Endothelial cell (in vitro differentiated cells): ENCODE measurements at regions not wholly inside any gene's neighbourhood (a gene's known extent, or its start where the extent isn't known, plus 50 kb on each side); places are given as distances from the start of the nearest gene placed in this dataset.

Source experiments
- DNase-seq: peaks from one replicate; pipeline ENCODE4 v3.0.0; 2021; ENCODE audit warnings: low spot score
- H3K27ac Mint-ChIP-seq: one replicate; pipeline ENCODE4 v1.8.0; 2021; ENCODE audit warnings: mixed read lengths, inconsistent platforms; ENCODE audit not compliant: unreplicated experiment
- H3K27me3 Mint-ChIP-seq: one replicate; pipeline ENCODE4 v1.8.0; 2021; ENCODE audit warnings: mild to moderate bottlenecking, moderate library complexity, mixed read lengths, inconsistent platforms; ENCODE audit not compliant: unreplicated experiment
- H3K36me3 Mint-ChIP-seq: one replicate; pipeline ENCODE4 v1.8.0; 2021; ENCODE audit warnings: mild to moderate bottlenecking, low read depth, mixed read lengths, inconsistent platforms; ENCODE audit not compliant: unreplicated experiment
- H3K4me1 Mint-ChIP-seq: one replicate; pipeline ENCODE4 v1.8.0; 2021; ENCODE audit warnings: mild to moderate bottlenecking, mixed read lengths, inconsistent platforms; ENCODE audit not compliant: unreplicated experiment
- H3K4me3 Mint-ChIP-seq: one replicate; pipeline ENCODE4 v1.8.0; 2021; ENCODE audit warnings: mild to moderate bottlenecking, mixed read lengths, inconsistent platforms; ENCODE audit not compliant: unreplicated experiment
- H3K9me3 Mint-ChIP-seq: one replicate; pipeline ENCODE4 v1.8.0; 2021; ENCODE audit warnings: mixed read lengths, inconsistent platforms; ENCODE audit not compliant: unreplicated experiment
- CTCF ChIP-seq: fragments of 200-600 bp; sonication (generic); IDR thresholded peaks from one replicate; pipeline ENCODE4 v1.5.0; 2021; ENCODE audit warnings: antibody characterized with exemption; ENCODE audit not compliant: unreplicated experiment

GRCh38 chr14:82854901-82855300, 1321.2 kb upstream of the SEL1L start:
- no peaks in the 10 kb centered on the region for H3K9me3 Mint-ChIP-seq
- TF ChIP-seq CTCF = no peak
- no peak overlapping the region for H3K27ac Mint-ChIP-seq
- H3K4me3 Mint-ChIP-seq = no peak overlapping the region
- no peaks in the 10 kb centered on the region for H3K4me1 Mint-ChIP-seq
- H3K36me3 Mint-ChIP-seq = no peaks in the 10 kb centered on the region
- DNase-seq = no peak
- no peaks in the 10 kb centered on the region for H3K27me3 Mint-ChIP-seq

- DNase-seq = no peak
- Mint-ChIP-seq H3K27ac (no peak overlapping the region), H3K4me3 (no peak overlapping the region), H3K9me3 (no peaks in the 10 kb centered on the region), H3K36me3 (no peaks in the 10 kb centered on the region), H3K27me3 (no peaks in the 10 kb centered on the region), H3K4me1 (no peaks in the 10 kb centered on the region)
- TF ChIP-seq CTCF = peak; percentile 81
These were observed 1322.3 kb upstream of the SEL1L start for GRCh38 chr14:82855912-82856391.

GRCh38 chr14:82861313-82861712, 1327.7 kb upstream of the SEL1L start:
- Mint-ChIP-seq H3K4me3 (no peak overlapping the region), H3K9me3 (no peaks in the 10 kb centered on the region), H3K27ac (no peak overlapping the region), H3K27me3 (no peaks in the 10 kb centered on the region), H3K36me3 (no peaks in the 10 kb centered on the region), H3K4me1 (no peaks in the 10 kb centered on the region)
- no peak for DNase-seq
- no peak for TF ChIP-seq CTCF

GRCh38 chr14:82872494-82872893, 1338.8 kb upstream of the SEL1L start:
- H3K27ac Mint-ChIP-seq = no peak overlapping the region
- no peak for TF ChIP-seq CTCF
- H3K9me3 Mint-ChIP-seq = no peaks in the 10 kb centered on the region
- no peak for DNase-seq
- H3K36me3 Mint-ChIP-seq = no peaks in the 10 kb centered on the region
- H3K27me3 Mint-ChIP-seq = no peaks in the 10 kb centered on the region
- no peaks in the 10 kb centered on the region for H3K4me1 Mint-ChIP-seq
- H3K4me3 Mint-ChIP-seq = no peak overlapping the region

- DNase-seq = no peak
- Mint-ChIP-seq H3K9me3 (no peaks in the 10 kb centered on the region), H3K4me3 (no peak overlapping the region), H3K36me3 (no peaks in the 10 kb centered on the region), H3K27me3 (no peaks in the 10 kb centered on the region), H3K27ac (no peak overlapping the region), H3K4me1 (no peaks in the 10 kb centered on the region)
- TF ChIP-seq CTCF = no peak
These were observed 1345.3 kb upstream of the SEL1L start for GRCh38 chr14:82878951-82879350.
